KMS-11 (cell line): ENCODE measurements at regions not wholly inside any gene's neighbourhood (a gene's known extent, or its start where the extent isn't known, plus 50 kb on each side); places are given as distances from the start of the nearest gene placed in this dataset.

ENCODE experiments used
- H2AFZ ChIP-seq: fragments of 200-600 bp; sonication (generic); 2 replicates; pipeline ENCODE4 v1.6.1; 2016; ENCODE audit warnings: antibody characterized with exemption, mixed run types, low read depth
- H3K27ac ChIP-seq: fragments of 200-600 bp; sonication (generic); 2 replicates; pipeline ENCODE4 v1.6.1; 2016; ENCODE audit warnings: mild to moderate bottlenecking, mixed run types
- H3K27me3 ChIP-seq: fragments of 200-600 bp; sonication (generic); 2 replicates; pipeline ENCODE4 v1.6.1; 2017; ENCODE audit warnings: mild to moderate bottlenecking, low read depth, mixed run types, moderate library complexity; ENCODE audit not compliant: insufficient read depth
- H3K36me3 ChIP-seq: fragments of 200-600 bp; sonication (generic); 2 replicates; pipeline ENCODE4 v1.6.1; 2017; ENCODE audit warnings: mild to moderate bottlenecking, mixed run types; ENCODE audit not compliant: insufficient read depth
- H3K4me1 ChIP-seq: fragments of 200-600 bp; sonication (generic); 2 replicates; pipeline ENCODE4 v1.6.1; 2016; ENCODE audit warnings: mild to moderate bottlenecking, low read depth, mixed run types; ENCODE audit not compliant: poor library complexity, severe bottlenecking
- H3K4me2 ChIP-seq: fragments of 200-600 bp; sonication (generic); 2 replicates; pipeline ENCODE4 v1.7.0; 2016; ENCODE audit warnings: mild to moderate bottlenecking, mixed run types
- H3K4me3 ChIP-seq: fragments of 200-600 bp; sonication (generic); IDR thresholded peaks from 2 replicates; pipeline ENCODE4 v1.6.1; 2017; ENCODE audit warnings: low read depth, low read length, mixed read lengths; ENCODE audit not compliant: insufficient read depth
- H3K79me2 ChIP-seq: fragments of 200-600 bp; sonication (generic); 2 replicates; pipeline ENCODE4 v1.6.1; 2016; ENCODE audit warnings: low read depth, mixed run types; ENCODE audit not compliant: insufficient read depth
- H3K9ac ChIP-seq: fragments of 200-600 bp; sonication (generic); 2 replicates; pipeline ENCODE4 v1.6.1; 2016; ENCODE audit warnings: mild to moderate bottlenecking, mixed run types
- H4K20me1 ChIP-seq: fragments of 200-600 bp; sonication (generic); 2 replicates; pipeline ENCODE4 v1.6.1; 2016; ENCODE audit warnings: mild to moderate bottlenecking, mixed run types; ENCODE audit not compliant: insufficient read depth
- TF ChIP-seq, protein P1 (sequence below): fragments of 200-600 bp; sonication (generic); conservative IDR thresholded peaks from 2 replicates; pipeline ENCODE4 v1.6.1; 2017; ENCODE audit warnings: low read depth, mild to moderate bottlenecking, antibody characterized with exemption, low read length, moderate library complexity, mixed read lengths

- Histone ChIP-seq H4K20me1 (no peaks in the 10 kb centered on the region), H3K4me3 (no peak overlapping the region), H3K27ac (no peak overlapping the region), H3K9ac (no peak overlapping the region), H3K36me3 (no peaks in the 10 kb centered on the region), H3K27me3 (no peaks in the 10 kb centered on the region), H3K4me1 (no peaks in the 10 kb centered on the region), H3K4me2 (no peak overlapping the region), H3K79me2 (no peaks in the 10 kb centered on the region), H2AFZ (no peak overlapping the region)
- TF ChIP-seq, protein P1, sequence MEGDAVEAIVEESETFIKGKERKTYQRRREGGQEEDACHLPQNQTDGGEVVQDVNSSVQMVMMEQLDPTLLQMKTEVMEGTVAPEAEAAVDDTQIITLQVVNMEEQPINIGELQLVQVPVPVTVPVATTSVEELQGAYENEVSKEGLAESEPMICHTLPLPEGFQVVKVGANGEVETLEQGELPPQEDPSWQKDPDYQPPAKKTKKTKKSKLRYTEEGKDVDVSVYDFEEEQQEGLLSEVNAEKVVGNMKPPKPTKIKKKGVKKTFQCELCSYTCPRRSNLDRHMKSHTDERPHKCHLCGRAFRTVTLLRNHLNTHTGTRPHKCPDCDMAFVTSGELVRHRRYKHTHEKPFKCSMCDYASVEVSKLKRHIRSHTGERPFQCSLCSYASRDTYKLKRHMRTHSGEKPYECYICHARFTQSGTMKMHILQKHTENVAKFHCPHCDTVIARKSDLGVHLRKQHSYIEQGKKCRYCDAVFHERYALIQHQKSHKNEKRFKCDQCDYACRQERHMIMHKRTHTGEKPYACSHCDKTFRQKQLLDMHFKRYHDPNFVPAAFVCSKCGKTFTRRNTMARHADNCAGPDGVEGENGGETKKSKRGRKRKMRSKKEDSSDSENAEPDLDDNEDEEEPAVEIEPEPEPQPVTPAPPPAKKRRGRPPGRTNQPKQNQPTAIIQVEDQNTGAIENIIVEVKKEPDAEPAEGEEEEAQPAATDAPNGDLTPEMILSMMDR = no peak
Measured at GRCh38 chr21:16891821-16892220, 621.0 kb upstream of the CXADR start.

GRCh38 chr21:16900685-16901084 is 612.2 kb upstream of the CXADR start:
- TF ChIP-seq, protein P1 = no peak
- H3K79me2 ChIP-seq = no peaks in the 10 kb centered on the region
- no peak overlapping the region for H3K4me2 ChIP-seq

GRCh38 chr21:16908077-16908476 is 604.8 kb upstream of the CXADR start:
- Histone ChIP-seq H3K79me2 (no peaks in the 10 kb centered on the region), H3K27me3 (no peaks in the 10 kb centered on the region), H3K9ac (no peak overlapping the region), H2AFZ (no peak overlapping the region), H3K4me1 (peaks cover 19% of the 10 kb centered on the region), H3K4me3 (no peak overlapping the region), H3K36me3 (no peaks in the 10 kb centered on the region), H4K20me1 (no peaks in the 10 kb centered on the region), H3K27ac (no peak overlapping the region), H3K4me2 (no peak overlapping the region)
- TF ChIP-seq, protein P1 = no peak

More at GRCh38 chr21:16900685-16901084, 612.2 kb upstream of the CXADR start:
- Histone ChIP-seq H3K4me3 (no peak overlapping the region), H4K20me1 (no peaks in the 10 kb centered on the region), H3K27ac (no peak overlapping the region), H3K9ac (no peak overlapping the region), H3K4me1 (no peaks in the 10 kb centered on the region), H3K36me3 (no peaks in the 10 kb centered on the region), H2AFZ (no peak overlapping the region), H3K27me3 (no peaks in the 10 kb centered on the region)

GRCh38 chr21:16910435-16911165 is 602.2 kb upstream of the CXADR start:
- H3K27ac ChIP-seq = no peak overlapping the region
- no peaks in the 10 kb centered on the region for H4K20me1 ChIP-seq
- TF ChIP-seq, protein P1 = no peak
- H3K36me3 ChIP-seq = no peaks in the 10 kb centered on the region
- no peaks in the 10 kb centered on the region for H3K79me2 ChIP-seq
- no peaks in the 10 kb centered on the region for H3K27me3 ChIP-seq
- H2AFZ ChIP-seq = no peak overlapping the region
- H3K4me3 ChIP-seq = no peak overlapping the region
- H3K9ac ChIP-seq = no peak overlapping the region
- peaks cover 21% of the 10 kb centered on the region for H3K4me1 ChIP-seq
- no peak overlapping the region for H3K4me2 ChIP-seq
